Testis (tissue), 2 donors: ENCODE measurements at regions not wholly inside any gene's neighbourhood (a gene's known extent, or its start where the extent isn't known, plus 50 kb on each side); places are given as distances from the start of the nearest gene placed in this dataset.

ENCODE experiments used
- DNase-seq: peaks from one replicate; pipeline ENCODE4 v3.0.0-alpha.2; 2019
- H3K27ac ChIP-seq, 2 donors: fragments of 200-600 bp; sonication (generic); one replicate each; pipeline ENCODE4 v1.5.1; 2019
- H3K27me3 ChIP-seq: fragments of 200-600 bp; sonication (generic); one replicate; pipeline ENCODE4 v1.5.1; 2019
- H3K36me3 ChIP-seq: fragments of 200-600 bp; sonication (generic); one replicate; pipeline ENCODE4 v1.5.1; 2017; ENCODE audit warnings: low read depth; ENCODE audit errors: missing control alignments
- H3K4me1 ChIP-seq: fragments of 200-600 bp; sonication (generic); one replicate; pipeline ENCODE4 v1.5.1; 2019
- H3K4me3 ChIP-seq, 2 donors: fragments of 200-600 bp; sonication (generic); one replicate each; pipeline ENCODE4 v1.5.1; 2017 to 2019
- H3K9me3 ChIP-seq: fragments of 200-600 bp; sonication (generic); one replicate; pipeline ENCODE4 v1.5.1; 2017
- POLR2A ChIP-seq: fragments of 450-650 bp; IDR thresholded peaks from one replicate; pipeline ENCODE4 v1.6.1; 2017; ENCODE audit warnings: antibody characterized with exemption, mild to moderate bottlenecking, moderate library complexity
- WGBS, 2 donors: methylation state at CpG; one replicate each; pipeline ENCODE4 v1.1.5; 2018; 5-methylcytosine and 5-hydroxymethylcytosine counted together
- intact Hi-C: fragments of 100-400 bp; cut with DNase I; formaldehyde crosslinking; loops from one replicate; pipeline ENCODE4 v1.15.1; 2023; ENCODE audit warnings: low total_unique reads
- TF ChIP-seq, protein P1 (sequence below), 3 experiments: fragments of 450-650 bp in 2 of 3; fragments of 200-600 bp in 1 of 3; sonication (generic) in 1 of 3; IDR thresholded peaks; one replicate each; pipeline ENCODE4 v1.5.1; 2016 to 2019; ENCODE audit warnings: antibody characterized with exemption in 3 of 3, mild to moderate bottlenecking in 2 of 3, moderate library complexity in 1 of 3

DNA sequence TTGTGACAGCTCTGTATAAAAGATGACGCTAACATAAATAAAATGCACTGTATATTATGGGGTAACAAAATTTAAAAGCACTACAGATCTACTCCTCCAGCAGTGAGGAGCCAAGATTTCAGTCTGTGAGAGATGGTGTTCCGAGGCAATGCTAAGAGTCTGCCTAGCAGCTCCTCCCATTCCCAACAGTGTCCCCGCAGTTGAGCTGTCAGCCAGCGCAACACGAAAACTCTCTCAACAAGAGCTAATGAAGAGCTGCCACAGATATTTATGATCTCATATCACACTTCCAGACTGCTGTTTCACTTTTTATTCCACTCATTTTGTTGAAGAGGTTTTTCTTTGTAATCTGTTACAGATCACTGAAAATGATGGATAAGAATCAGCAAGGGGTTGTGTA is 53.9 kb upstream of the ESRRG start:
- intact Hi-C loops, result no loop called here
- no peaks in the 10 kb centered on the region for H3K4me1 ChIP-seq
- H3K27ac ChIP-seq, result no peak overlapping the region
- no peak for TF ChIP-seq POLR2A
- TF ChIP-seq, protein P1, sequence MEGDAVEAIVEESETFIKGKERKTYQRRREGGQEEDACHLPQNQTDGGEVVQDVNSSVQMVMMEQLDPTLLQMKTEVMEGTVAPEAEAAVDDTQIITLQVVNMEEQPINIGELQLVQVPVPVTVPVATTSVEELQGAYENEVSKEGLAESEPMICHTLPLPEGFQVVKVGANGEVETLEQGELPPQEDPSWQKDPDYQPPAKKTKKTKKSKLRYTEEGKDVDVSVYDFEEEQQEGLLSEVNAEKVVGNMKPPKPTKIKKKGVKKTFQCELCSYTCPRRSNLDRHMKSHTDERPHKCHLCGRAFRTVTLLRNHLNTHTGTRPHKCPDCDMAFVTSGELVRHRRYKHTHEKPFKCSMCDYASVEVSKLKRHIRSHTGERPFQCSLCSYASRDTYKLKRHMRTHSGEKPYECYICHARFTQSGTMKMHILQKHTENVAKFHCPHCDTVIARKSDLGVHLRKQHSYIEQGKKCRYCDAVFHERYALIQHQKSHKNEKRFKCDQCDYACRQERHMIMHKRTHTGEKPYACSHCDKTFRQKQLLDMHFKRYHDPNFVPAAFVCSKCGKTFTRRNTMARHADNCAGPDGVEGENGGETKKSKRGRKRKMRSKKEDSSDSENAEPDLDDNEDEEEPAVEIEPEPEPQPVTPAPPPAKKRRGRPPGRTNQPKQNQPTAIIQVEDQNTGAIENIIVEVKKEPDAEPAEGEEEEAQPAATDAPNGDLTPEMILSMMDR (IDR thresholded peaks at IDR 0.05), result no peak
- H3K9me3 ChIP-seq, result no peaks in the 10 kb centered on the region
- H3K4me3 ChIP-seq, result no peak overlapping the region
- 87 to 95% methylated on average over 5 of the region's 5 CpGs for WGBS, 2 donors
- no peak for DNase-seq
- no peaks in the 10 kb centered on the region for H3K27me3 ChIP-seq
- no peaks in the 10 kb centered on the region for H3K36me3 ChIP-seq
